ENCODE measurements at regions not wholly inside any gene's neighbourhood (a gene's known extent, or its start where the extent isn't known, plus 50 kb on each side); places are given as distances from the start of the nearest gene placed in this dataset.
"Not testable (repeated sequence)": the region's sequence is repeated elsewhere in the genome, so short reads cannot be mapped to it uniquely, and the experiment has no call there.

DNA sequence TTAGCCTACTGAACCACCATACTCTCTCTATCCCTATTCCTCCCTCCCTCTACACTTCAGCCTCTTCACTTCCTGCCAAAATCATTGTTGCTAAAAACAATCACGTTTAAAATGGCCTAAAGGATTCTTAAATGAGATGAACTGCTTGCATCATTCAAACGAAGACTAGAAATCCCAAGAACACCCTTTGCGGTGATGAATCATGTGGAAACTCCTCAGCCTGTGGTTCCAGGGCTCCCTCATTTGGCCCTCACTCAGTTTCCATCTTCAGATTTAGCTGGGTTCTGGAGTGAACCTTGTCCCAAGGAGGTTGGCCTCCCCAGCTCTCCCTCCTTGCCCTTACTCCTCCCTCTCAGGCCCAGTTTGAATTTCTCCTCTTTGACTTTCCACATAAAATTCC is 125.6 kb upstream of the CDC42EP3 start:
- no peak overlapping the region for H3K4me3 ChIP-seq (ENCODE audit: low read depth, low read length)
- no peak for DNase-seq (ENCODE audit: low read depth)

DNA sequence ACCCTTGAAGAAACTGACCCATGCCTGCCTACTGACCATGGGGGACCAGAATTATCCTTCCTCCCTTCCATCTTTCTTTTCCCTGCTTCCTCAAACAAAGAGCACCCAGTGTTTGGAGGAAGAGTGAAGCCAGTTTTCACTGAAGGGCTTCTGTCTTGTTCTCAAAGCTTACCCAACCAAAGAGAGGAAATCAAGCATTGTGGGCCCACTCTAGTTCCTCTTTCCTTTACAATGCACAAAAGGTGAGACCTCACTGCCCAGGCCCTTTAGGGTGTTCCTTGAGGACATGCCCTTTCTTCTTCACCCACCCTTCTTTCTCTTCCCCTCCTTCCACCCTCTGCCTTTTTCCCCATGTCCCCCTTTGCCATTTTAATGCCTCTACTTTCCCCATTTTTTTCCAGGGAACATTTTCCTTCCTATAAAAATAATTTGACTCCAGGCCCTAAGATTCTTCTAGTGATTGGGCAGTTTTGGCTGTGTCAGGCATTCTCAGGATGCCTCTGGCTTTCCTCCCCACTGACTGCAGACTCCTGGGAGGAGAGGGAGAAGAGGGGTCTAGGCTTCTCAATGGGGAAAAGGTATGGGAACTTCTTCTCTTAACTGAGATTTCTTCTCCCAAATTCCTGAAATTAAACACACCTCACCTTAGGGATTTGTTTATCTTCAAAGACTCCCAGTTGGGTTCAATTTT is 126.6 kb upstream of the RMDN2 start:
- no peak overlapping the region for H3K4me3 ChIP-seq (ENCODE audit: low read depth, low read length)
- DNase-seq (ENCODE audit: low read depth): no peak

DNA sequence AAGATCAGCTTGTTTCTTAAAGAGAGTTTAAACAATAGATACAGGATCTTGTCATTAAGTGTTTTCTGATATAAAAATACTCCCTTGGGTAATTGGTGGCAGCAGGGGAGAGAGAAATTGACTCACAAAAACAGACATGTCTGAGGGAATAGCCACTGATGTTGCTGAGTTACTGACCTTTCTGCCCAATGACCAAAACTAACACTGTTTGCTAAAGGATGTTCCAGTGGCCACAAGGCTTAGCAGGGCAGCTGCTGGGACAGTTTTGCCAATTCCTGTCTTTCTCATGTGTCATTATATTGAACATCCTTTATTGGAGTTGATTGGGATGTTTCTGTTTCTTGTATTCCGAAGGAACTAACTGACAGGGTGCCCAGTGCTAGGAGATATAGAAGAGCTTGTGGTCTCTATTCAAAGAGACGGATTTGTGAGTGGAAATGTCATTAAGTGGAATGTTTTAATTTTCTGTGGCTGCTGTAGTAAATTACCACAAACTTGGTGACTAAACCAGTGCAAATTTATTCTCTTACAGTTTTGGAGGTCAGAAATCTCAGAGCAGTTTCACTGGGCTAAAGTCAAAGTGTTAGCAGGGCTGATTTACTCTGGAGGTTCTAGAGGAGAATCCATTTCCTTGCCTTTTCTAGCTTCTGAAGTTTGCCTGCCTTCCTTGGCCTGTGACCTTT is 124.8 kb upstream of the RMDN2 start:
- no peak for DNase-seq (ENCODE audit: low read depth)
- no peak overlapping the region for H3K4me3 ChIP-seq (ENCODE audit: low read depth, low read length)

DNA sequence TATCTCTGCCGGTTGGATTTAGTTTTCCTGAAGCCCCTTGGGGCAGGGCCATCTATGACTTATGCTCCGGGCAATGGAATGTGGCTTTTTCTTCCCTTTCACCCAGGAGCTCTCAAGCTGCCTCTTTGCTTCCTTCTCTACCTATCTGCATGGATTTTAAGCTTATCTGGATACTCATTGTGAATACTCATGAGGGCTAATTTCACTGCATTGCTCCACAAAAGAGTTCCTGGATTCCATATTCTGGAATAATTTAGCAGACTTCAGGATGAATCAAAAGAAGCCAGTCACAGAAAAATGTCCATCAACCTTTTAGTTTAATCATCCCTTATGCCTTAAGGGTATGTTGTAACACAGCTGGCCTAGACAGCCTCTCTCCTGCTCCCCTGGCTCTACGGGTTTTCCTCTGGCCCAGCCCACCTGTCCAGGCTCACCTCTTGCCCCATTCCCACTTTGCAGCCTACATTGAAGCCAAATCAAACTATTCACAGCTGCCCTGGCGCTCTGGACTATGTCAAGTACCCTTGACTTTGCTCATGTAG is 122.8 kb upstream of the RMDN2 start:
- DNase-seq (ENCODE audit: low read depth): no peak
- H3K4me3 ChIP-seq (ENCODE audit: low read depth, low read length): no peak overlapping the region

DNA sequence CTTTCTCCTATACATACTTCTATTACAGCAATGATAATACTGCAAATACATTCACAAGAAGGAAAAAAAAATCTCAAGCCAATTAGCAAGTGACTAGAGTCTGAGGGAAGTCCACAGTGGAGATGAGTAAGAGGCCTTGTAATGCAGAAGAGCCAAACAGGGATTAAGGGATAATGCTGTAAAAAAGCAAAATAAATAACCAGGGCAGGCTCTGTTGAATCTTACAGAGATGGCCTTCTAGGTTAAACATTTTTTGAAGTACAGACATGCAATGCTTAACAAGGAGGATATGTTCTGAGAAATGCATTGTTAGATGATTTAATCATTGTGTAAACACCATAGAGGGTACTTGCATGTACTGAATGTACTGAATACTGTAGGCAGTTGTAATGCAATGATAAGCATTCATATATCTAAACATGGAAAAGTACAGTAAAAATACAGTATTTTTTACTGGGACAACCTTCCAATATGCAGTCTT is 122.1 kb upstream of the RMDN2 start:
- no peak overlapping the region for H3K4me3 ChIP-seq (ENCODE audit: low read depth, low read length)
- peak; percentile 92 for DNase-seq (ENCODE audit: low read depth)

DNA sequence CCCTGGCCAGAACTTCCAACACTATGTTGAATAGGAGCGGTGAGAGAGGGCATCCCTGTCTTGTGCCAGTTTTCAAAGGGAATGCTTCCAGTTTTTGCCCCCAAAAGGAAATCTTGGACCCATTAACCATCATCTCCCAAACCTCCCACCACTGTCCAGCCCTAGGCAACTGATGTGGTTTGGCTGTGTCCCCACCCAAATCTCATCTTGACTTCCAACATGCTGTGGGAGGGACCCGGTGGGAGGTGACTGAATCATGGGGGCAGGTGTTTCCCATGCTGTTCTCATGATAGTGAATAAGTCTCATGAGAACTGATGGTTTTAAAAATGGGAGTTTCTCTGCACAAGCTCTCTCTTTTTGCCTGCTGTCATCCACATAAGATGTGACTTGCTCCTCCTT is 119.1 kb upstream of the RMDN2 start:
- not testable (repeated sequence) for DNase-seq (ENCODE audit: low read depth); H3K4me3 ChIP-seq (ENCODE audit: low read depth, low read length)

DNA sequence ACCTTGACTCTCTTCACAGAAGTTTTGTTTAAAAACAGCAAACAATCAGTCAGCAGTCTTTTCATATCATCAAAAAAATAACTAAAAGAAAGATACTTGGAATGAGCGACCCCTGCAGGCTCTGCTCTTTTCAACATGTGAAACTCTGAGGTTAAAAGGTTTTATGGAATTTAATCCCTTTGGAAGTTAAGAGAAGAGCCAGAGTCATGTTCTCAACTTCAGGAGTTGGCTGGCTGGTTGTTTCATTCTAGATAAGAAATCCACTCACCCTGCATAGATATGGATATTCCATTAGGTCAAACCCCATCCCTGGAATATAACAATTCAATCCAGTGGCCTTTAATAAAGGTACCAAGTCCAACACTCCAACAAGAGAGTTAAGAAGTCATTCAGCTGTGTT is 115.6 kb upstream of the RMDN2 start:
- no peak overlapping the region for H3K4me3 ChIP-seq (ENCODE audit: low read depth, low read length)
- DNase-seq (ENCODE audit: low read depth): no peak

DNA sequence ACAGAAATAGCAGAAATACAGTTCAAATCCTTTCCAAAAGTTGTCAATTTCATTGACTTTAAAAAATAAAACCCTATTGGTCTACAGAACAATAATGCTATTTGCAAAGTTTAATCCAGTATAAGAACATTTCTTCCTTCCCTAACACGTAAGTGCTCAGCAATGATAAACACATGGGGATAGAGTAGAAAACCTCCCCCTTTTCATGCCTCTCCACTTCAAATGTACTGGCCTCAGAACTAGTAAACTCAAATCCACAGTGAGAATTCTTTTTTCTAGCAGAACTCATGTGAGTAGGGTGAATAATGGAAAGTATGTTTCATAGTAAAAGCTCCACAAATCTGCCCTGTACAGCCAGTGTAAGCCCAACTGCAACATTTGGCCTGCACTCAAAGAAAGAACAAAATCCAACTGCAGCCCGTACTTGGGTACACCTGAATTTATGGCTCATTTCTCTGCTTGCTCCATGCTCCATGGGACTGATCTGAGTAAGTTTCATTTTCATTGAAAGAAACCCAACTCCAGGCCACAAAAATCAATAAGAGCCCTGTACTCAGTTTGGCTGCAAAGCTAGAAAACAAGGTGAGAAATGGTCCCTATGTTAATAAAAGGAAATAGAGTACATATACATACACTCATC is 115.0 kb upstream of the RMDN2 start:
- DNase-seq (ENCODE audit: low read depth): no peak
- H3K4me3 ChIP-seq (ENCODE audit: low read depth, low read length): no peak overlapping the region

DNA sequence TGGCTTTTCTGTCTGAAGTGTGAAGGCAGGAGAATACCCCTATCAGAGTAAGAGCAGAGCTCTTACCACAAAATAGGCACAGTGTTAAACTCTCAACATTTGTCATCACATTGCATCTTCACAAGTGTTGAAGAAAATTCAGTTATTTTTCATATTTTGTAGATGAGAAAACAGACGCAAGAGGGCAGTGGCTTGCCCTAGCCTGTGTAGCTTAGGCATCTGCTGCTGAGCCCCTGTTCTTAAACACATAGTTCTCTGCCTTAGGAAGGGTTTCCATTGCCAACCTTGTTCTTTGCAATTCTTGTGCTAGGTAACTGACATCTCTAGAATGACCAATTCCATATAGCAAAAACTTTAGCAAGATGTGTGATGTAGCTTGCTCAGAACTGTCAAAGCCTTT is 112.7 kb upstream of the RMDN2 start:
- no peak for DNase-seq (ENCODE audit: low read depth)
- H3K4me3 ChIP-seq (ENCODE audit: low read depth, low read length): no peak overlapping the region

DNA sequence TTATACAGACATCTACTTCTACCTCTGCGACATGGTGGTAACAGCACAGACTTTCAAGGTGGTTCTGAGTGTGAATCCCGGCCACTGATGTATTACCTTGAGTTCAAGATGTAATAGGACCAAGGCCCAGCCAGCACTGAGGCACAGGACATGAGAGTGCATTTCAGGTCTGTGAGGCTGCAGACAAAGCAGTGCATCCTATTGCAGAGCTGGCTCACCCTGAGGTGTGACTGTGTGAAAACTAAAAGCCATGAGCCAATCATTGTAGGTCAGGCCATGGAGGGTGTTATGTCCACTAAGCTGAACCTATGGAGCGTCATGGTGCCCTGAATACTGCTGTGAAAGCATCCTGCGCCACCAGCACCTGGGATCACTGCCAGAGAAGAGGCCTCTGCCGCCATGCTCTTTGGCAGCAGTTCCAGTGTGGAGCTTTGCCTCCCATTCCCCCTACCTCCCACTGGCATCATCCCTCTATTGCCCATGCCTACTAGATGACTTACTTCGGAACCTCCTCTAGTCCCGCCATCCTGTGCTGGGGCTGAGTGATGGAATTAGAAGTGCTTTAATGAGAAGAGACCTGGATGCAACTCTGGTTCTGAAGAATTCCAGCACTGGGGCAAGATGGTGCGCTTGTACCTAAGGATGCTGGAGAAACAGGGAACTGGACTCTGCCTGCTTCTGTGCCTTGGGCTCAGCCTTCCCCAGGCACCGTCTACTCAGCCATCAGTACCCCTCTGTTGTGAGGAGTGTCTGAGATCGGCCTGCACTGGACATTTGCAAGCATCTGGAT is 112.0 kb upstream of the RMDN2 start:
- H3K4me3 ChIP-seq (ENCODE audit: low read depth, low read length): no peak overlapping the region
- no peak for DNase-seq (ENCODE audit: low read depth)

DNA sequence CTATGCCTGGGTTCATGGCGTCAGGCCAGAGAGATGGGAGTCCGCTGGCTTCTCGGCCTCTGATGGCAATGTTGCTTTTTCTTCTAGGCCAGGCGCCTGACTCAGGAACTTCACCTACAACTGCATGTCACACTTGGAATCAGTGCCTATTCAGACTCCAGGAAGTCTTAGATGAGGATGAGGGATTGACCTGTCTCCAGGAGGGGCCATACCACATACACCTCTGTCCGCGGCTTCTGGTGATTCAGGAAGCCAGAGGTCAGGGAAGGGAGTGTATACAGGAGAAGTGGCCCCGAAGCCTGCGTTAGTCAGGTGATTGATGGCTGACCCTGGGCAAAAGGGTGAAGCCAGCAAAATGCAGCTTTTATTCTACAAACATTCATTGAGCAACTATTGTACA is 109.1 kb upstream of the RMDN2 start:
- DNase-seq (ENCODE audit: low read depth): no peak
- H3K4me3 ChIP-seq (ENCODE audit: low read depth, low read length): no peak overlapping the region

DNA sequence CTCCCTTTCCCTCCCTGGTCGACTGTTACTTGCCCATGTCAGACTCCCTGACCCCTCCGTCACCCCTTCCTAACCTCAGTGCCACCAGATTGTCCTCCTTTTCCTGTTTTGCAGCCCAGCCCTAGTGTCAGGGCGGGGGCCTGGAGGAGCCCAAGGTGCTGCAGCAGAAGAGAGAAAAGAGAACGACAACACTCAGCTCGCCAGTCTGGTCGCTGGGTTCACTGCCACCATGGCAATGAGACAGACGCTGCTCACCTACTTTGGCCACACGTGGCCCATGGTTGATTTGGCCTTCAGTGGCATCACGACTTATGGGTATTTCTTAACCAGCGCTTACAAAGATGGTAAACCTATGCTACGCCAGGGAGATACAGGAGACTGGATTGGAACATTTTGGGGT is 108.4 kb upstream of the RMDN2 start:
- no peak for DNase-seq (ENCODE audit: low read depth)
- H3K4me3 ChIP-seq (ENCODE audit: low read depth, low read length): no peak overlapping the region

DNA sequence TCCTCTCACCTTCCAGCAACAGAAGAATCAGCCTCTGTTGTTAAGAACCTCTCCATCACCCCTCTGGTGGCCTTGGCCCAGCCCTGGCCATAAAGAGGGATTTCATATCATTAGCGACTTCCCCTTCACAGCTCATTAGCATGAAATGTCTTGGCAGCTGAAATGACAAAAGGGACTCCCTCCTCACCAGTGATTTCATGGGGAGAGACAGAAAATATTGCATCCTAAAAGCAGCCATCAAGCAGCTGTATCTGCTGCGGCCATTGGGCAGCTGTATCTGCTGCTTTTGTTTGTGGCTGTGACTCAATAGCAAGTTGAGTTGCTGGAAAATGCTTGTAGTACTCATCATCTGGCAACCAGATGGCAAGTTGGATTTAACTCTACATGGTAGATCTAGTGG is 105.9 kb upstream of the RMDN2 start:
- H3K4me3 ChIP-seq (ENCODE audit: low read depth, low read length): no peak overlapping the region
- DNase-seq (ENCODE audit: low read depth): peak; percentile 84

DNA sequence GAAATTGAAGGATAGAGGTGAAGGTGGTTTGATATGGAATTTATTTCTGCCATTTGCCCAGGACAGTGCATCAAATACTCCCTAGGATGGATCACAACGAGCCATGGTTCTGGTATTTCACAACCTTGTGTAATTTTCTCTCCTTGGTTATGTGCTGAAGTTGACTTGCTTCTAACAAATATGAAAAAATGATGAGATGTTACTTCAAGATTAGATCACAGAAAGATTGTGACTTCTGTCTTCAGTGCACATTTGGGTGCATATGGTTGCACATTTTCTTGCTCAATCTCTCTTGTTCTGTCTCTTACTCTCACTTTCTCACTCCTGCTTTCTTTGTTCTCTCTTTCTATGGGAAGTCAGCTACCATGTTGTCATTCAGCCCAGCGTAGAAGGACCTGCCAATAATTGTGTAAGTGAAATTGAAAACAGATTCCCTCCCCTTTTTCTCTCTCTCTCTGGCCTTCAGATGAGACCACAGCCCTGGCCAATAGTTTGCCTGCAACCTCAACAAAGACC is 104.6 kb upstream of the RMDN2 start:
- no peak for DNase-seq (ENCODE audit: low read depth)
- H3K4me3 ChIP-seq (ENCODE audit: low read depth, low read length): no peak overlapping the region

DNA sequence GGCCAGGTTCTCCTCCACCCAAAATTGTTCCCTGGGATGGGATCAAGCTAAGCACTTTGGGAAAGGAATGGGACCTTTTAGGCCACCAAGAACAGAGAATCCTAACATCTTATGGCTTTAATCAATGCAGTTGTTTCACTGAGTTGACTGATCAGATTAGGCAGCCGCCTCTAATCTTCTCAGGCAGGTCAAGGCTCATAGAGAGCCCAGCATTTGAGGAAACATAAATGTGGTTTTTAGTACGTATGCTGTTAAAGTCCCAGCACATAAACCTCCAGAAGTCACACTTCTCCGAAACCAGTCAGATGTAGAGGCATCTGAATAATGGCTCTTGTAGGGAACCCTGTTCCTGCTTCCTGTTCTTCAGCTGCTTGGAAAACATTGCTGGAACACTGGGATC is 99.5 kb upstream of the RMDN2 start:
- H3K4me3 ChIP-seq (ENCODE audit: low read depth, low read length): no peak overlapping the region
- no peak for DNase-seq (ENCODE audit: low read depth)

DNA sequence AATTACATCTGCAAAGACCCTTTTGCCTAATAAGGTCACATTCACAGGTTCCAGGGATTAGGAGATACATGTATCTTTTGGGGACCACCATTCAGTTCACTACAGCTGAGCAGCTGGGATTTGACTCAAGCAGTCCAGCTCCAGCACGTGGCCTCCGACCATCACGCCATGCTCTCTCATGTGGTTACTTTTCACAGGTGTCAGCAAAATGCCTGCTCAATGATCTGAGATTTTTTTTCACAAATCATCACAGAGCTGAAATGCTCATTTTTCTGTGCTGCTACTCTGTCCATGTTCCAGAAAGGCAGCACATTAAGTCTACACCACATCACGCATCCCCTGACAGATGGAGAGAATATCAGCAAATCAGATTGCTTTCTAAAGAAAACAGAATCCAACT is 98.5 kb upstream of the RMDN2 start:
- no peak overlapping the region for H3K4me3 ChIP-seq (ENCODE audit: low read depth, low read length)
- no peak for DNase-seq (ENCODE audit: low read depth)

DNA sequence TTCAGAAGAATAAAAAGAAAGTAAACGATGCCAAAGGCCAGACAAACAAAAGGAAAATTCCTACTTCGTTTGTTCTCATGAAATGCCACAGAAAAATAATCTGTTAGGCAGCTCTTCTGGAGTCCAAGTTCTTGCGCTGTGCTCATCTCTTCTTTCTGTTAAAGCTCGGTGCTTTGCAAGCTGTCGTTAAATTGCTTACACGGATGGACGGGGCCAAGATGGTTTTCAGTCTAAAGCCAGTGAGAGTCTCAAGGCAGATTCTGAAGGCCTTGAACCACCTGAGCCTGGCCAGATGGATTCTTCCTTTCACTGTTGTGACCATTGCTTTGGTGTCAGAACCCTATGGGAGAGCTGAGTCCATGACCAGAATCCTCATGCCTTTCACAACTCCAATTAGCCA is 97.6 kb upstream of the RMDN2 start:
- H3K4me3 ChIP-seq (ENCODE audit: low read depth, low read length): no peak overlapping the region
- no peak for DNase-seq (ENCODE audit: low read depth)

DNA sequence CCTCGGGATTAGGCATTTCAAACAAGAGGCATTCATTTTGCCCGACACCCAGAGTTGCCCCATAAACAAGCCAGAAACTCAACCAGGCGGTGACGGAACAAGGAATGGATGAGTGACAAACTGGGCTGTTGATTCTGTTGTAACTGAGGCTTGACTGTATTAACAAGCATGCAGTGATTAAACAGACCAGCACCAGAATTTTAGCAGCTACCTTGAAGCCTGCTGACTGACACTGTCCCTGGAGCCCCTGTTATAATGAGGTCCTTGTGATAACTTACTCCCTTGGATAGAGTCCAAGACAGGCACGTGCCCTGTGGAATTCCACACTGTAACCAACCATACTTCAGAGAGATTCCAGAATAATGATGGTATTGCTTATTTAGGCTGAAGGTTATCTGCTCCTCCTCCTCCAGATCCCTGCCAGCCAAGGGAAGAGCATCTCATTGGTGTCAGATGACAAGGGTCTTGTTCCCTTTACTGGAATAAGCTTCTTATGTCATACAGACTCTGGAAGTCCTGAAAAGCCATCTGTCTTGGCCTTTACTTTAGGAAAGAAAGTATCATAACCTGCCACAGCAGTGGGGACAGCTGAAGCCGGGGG is 97.1 kb upstream of the RMDN2 start:
- peak; percentile 61 for DNase-seq (ENCODE audit: low read depth)
- H3K4me3 ChIP-seq (ENCODE audit: low read depth, low read length): no peak overlapping the region

DNA sequence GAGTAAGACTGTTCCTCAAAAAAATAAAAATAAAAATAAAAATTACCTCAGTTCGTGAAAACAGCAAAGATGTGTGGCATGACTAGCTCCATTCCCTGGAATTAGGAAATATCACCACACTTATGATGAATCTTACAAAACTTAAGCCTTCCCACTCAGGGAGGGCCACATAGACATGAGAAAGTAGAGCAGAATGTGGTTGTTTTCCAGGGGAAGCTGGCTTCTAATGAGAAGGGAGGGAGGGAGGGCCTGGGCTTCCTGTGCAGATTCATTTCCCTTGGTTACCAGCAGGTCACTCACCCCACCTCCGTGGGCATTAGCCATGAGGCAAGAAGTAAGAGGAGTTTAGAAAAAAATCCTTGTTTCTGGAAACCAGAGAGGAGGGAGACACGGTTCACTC is 95.9 kb upstream of the RMDN2 start:
- no peak overlapping the region for H3K4me3 ChIP-seq (ENCODE audit: low read depth, low read length)
- peak; percentile 98 for DNase-seq (ENCODE audit: low read depth)
